ENCODE measurements at regions not wholly inside any gene's neighbourhood (a gene's known extent, or its start where the extent isn't known, plus 50 kb on each side); places are given as distances from the start of the nearest gene placed in this dataset.

GRCh38 chr7:70937424-70937823, 194.5 kb upstream of the GALNT17 start:
- no CpG with 5 or more reads among the region's 2 CpGs for WGBS (ENCODE audit: insufficient coverage, insufficient read length)
- H3K27me3 ChIP-seq (ENCODE audit: control insufficient read depth, insufficient read depth, low read length), result no peaks in the 10 kb centered on the region
- H3K4me1 ChIP-seq (ENCODE audit: control insufficient read depth, insufficient read depth, low read length), result no peaks in the 10 kb centered on the region
- H3K36me3 ChIP-seq (ENCODE audit: control insufficient read depth, insufficient read depth, low read length), result no peaks in the 10 kb centered on the region
- H3K4me3 ChIP-seq (ENCODE audit: low read length), result no peak overlapping the region
- H3K27ac ChIP-seq (ENCODE audit: low read length), result no peak overlapping the region
- H3K9me3 ChIP-seq (ENCODE audit: control insufficient read depth, insufficient read depth, low read length), result no peaks in the 10 kb centered on the region
- no peak for DNase-seq (ENCODE audit: low read depth, low spot score)

- Histone ChIP-seq H3K27ac (ENCODE audit: low read length) (no peak overlapping the region), H3K27me3 (ENCODE audit: control insufficient read depth, insufficient read depth, low read length) (no peaks in the 10 kb centered on the region), H3K36me3 (ENCODE audit: control insufficient read depth, insufficient read depth, low read length) (no peaks in the 10 kb centered on the region), H3K9me3 (ENCODE audit: control insufficient read depth, insufficient read depth, low read length) (no peaks in the 10 kb centered on the region), H3K4me3 (ENCODE audit: low read length) (no peak overlapping the region), H3K4me1 (ENCODE audit: control insufficient read depth, insufficient read depth, low read length) (no peaks in the 10 kb centered on the region)
- DNase-seq (ENCODE audit: low read depth, low spot score), result no peak
- WGBS (ENCODE audit: insufficient coverage, insufficient read length), result no CpG with 5 or more reads among the region's 2 CpGs
Measured at GRCh38 chr7:70940597-70940996, 191.3 kb upstream of the GALNT17 start.

- Histone ChIP-seq H3K9me3 (ENCODE audit: control insufficient read depth, insufficient read depth, low read length) (no peaks in the 10 kb centered on the region), H3K4me3 (ENCODE audit: low read length) (no peak overlapping the region), H3K27me3 (ENCODE audit: control insufficient read depth, insufficient read depth, low read length) (no peaks in the 10 kb centered on the region), H3K4me1 (ENCODE audit: control insufficient read depth, insufficient read depth, low read length) (no peaks in the 10 kb centered on the region), H3K36me3 (ENCODE audit: control insufficient read depth, insufficient read depth, low read length) (no peaks in the 10 kb centered on the region), H3K27ac (ENCODE audit: low read length) (no peak overlapping the region)
- no peak for DNase-seq (ENCODE audit: low read depth, low spot score)
- WGBS (ENCODE audit: insufficient coverage, insufficient read length), result no CpG with 5 or more reads among the region's 7 CpGs
Measured at GRCh38 chr7:70942791-70943190, 189.2 kb upstream of the GALNT17 start.

DNA sequence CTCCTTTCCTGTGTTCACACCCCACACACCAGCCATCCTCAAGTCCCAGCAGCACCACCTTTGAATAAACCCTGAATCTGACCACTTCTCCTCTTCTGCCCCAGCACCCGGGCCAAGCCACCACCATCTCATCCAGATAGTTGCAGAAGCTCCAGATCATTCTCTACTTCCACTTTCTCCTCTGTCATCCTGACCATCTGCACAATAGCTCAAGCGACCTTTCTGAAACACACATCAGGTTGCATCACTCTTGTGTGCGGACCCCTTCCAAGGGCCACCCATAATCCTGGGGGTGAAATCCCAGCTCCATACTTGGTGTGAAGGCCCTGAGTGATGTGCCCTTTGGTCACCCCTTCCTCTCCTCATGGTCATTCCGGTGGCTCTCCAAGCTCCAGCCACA, 187.4 kb upstream of the GALNT17 start:
- Histone ChIP-seq H3K36me3 (ENCODE audit: control insufficient read depth, insufficient read depth, low read length) (no peaks in the 10 kb centered on the region), H3K9me3 (ENCODE audit: control insufficient read depth, insufficient read depth, low read length) (no peaks in the 10 kb centered on the region), H3K27me3 (ENCODE audit: control insufficient read depth, insufficient read depth, low read length) (no peaks in the 10 kb centered on the region), H3K4me3 (ENCODE audit: low read length) (no peak overlapping the region), H3K27ac (ENCODE audit: low read length) (no peak overlapping the region), H3K4me1 (ENCODE audit: control insufficient read depth, insufficient read depth, low read length) (no peaks in the 10 kb centered on the region)
- DNase-seq (ENCODE audit: low read depth, low spot score), result no peak
- no CpG with 5 or more reads among the region's 4 CpGs for WGBS (ENCODE audit: insufficient coverage, insufficient read length)

GRCh38 chr7:70947181-70947580, 184.8 kb upstream of the GALNT17 start:
- H3K4me3 ChIP-seq (ENCODE audit: low read length), result no peak overlapping the region
- no peaks in the 10 kb centered on the region for H3K4me1 ChIP-seq (ENCODE audit: control insufficient read depth, insufficient read depth, low read length)
- no peaks in the 10 kb centered on the region for H3K36me3 ChIP-seq (ENCODE audit: control insufficient read depth, insufficient read depth, low read length)
- WGBS (ENCODE audit: insufficient coverage, insufficient read length), result no CpG with 5 or more reads among the region's 2 CpGs
- no peaks in the 10 kb centered on the region for H3K9me3 ChIP-seq (ENCODE audit: control insufficient read depth, insufficient read depth, low read length)
- no peak overlapping the region for H3K27ac ChIP-seq (ENCODE audit: low read length)
- no peak for DNase-seq (ENCODE audit: low read depth, low spot score)
- H3K27me3 ChIP-seq (ENCODE audit: control insufficient read depth, insufficient read depth, low read length), result no peaks in the 10 kb centered on the region

DNA sequence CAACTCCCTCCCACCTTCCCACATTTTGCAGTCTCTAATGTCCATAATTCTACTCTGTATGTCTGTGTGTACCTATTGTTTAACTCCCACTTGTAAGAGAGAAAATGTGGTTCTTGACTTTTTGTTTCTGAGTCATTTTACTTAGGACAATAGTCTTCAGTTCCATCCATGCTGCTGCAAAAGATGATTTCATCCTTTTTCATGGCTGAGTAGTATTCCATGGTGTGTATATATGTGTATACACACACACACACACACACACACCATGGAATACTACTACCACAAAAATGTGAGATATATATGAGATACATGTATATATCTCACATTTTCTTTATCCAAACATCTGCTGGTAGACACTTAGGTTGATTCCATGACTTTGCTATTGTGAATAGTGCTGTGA, 182.1 kb upstream of the GALNT17 start:
- H3K27me3 ChIP-seq (ENCODE audit: control insufficient read depth, insufficient read depth, low read length), result no peaks in the 10 kb centered on the region
- no peak overlapping the region for H3K4me3 ChIP-seq (ENCODE audit: low read length)
- no peaks in the 10 kb centered on the region for H3K9me3 ChIP-seq (ENCODE audit: control insufficient read depth, insufficient read depth, low read length)
- H3K4me1 ChIP-seq (ENCODE audit: control insufficient read depth, insufficient read depth, low read length), result no peaks in the 10 kb centered on the region
- H3K36me3 ChIP-seq (ENCODE audit: control insufficient read depth, insufficient read depth, low read length), result no peaks in the 10 kb centered on the region
- H3K27ac ChIP-seq (ENCODE audit: low read length), result no peak overlapping the region
- DNase-seq (ENCODE audit: low read depth, low spot score), result no peak

DNA sequence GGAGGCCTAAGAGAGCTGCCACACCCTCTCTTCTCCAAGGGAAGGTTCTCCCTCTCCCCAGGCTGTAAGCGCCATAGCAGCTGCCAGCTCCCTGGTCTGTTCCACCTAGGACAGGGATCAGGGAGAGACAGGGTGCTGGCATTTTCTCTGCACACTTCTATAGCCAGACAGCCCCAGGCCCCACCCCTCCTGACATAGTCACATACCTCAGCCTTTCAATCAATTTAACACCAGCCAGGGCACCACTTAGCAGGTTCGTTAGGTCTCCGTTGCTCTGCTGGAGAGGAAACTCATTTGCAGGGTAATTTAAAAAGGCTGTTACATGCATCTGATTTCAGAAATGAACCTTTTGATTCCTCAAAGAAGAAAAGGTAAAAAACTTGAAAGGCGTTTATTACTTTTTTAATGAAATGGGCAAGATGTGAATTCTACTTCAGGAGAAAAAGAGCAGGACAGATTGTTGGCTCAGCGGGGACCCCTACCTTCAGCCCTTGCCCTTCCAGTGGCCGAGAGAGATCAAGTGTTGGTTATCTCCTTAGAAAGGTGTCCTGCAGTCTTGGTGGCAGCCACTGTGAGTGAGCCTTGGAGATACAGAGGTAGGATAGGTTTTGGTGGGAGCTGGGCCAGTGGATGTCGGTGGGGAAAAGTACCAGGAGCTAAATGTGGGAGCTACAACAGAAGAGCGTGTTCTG, 180.5 kb upstream of the GALNT17 start:
- Histone ChIP-seq H3K4me1 (ENCODE audit: control insufficient read depth, insufficient read depth, low read length) (no peaks in the 10 kb centered on the region), H3K4me3 (ENCODE audit: low read length) (no peak overlapping the region), H3K36me3 (ENCODE audit: control insufficient read depth, insufficient read depth, low read length) (no peaks in the 10 kb centered on the region), H3K27me3 (ENCODE audit: control insufficient read depth, insufficient read depth, low read length) (no peaks in the 10 kb centered on the region), H3K27ac (ENCODE audit: low read length) (no peak overlapping the region), H3K9me3 (ENCODE audit: control insufficient read depth, insufficient read depth, low read length) (no peaks in the 10 kb centered on the region)
- DNase-seq (ENCODE audit: low read depth, low spot score), result no peak
- no CpG with 5 or more reads among the region's 8 CpGs for WGBS (ENCODE audit: insufficient coverage, insufficient read length)

GRCh38 chr7:70952311-70952710, 179.6 kb upstream of the GALNT17 start:
- H3K4me1 ChIP-seq (ENCODE audit: control insufficient read depth, insufficient read depth, low read length), result no peaks in the 10 kb centered on the region
- no peaks in the 10 kb centered on the region for H3K36me3 ChIP-seq (ENCODE audit: control insufficient read depth, insufficient read depth, low read length)
- H3K9me3 ChIP-seq (ENCODE audit: control insufficient read depth, insufficient read depth, low read length), result no peaks in the 10 kb centered on the region
- no peak for DNase-seq (ENCODE audit: low read depth, low spot score)
- H3K27ac ChIP-seq (ENCODE audit: low read length), result no peak overlapping the region
- no CpG with 5 or more reads among the region's 8 CpGs for WGBS (ENCODE audit: insufficient coverage, insufficient read length)
- no peak overlapping the region for H3K4me3 ChIP-seq (ENCODE audit: low read length)
- H3K27me3 ChIP-seq (ENCODE audit: control insufficient read depth, insufficient read depth, low read length), result no peaks in the 10 kb centered on the region

DNA sequence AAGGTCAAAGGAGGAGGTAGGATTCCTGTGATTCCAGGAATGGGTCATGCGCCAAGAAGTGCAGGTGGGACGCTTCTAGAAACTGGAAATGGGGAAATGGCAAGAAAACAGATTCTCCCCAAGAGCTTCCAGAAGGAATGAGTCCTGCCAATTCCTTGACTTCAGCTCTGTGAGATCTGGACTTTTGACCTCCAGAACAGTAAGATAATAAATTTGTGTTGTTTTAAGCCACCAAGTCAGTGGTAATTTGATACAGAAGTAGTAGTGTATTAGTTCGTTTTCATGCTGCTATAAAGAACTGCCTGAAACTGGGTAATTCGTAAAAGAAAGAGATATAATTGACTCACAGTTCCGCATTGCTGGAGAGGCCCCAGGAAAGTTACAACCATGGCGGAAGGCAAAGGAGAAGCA, 178.6 kb upstream of the GALNT17 start:
- Histone ChIP-seq H3K9me3 (ENCODE audit: control insufficient read depth, insufficient read depth, low read length) (no peaks in the 10 kb centered on the region), H3K4me1 (ENCODE audit: control insufficient read depth, insufficient read depth, low read length) (no peaks in the 10 kb centered on the region), H3K4me3 (ENCODE audit: low read length) (no peak overlapping the region), H3K27ac (ENCODE audit: low read length) (no peak overlapping the region), H3K36me3 (ENCODE audit: control insufficient read depth, insufficient read depth, low read length) (no peaks in the 10 kb centered on the region), H3K27me3 (ENCODE audit: control insufficient read depth, insufficient read depth, low read length) (no peaks in the 10 kb centered on the region)
- WGBS (ENCODE audit: insufficient coverage, insufficient read length), result no CpG with 5 or more reads among the region's 6 CpGs
- DNase-seq (ENCODE audit: low read depth, low spot score), result no peak

GRCh38 chr7:70953796-70954195, 178.1 kb upstream of the GALNT17 start:
- Histone ChIP-seq H3K4me1 (ENCODE audit: control insufficient read depth, insufficient read depth, low read length) (no peaks in the 10 kb centered on the region), H3K27ac (ENCODE audit: low read length) (no peak overlapping the region), H3K4me3 (ENCODE audit: low read length) (no peak overlapping the region), H3K27me3 (ENCODE audit: control insufficient read depth, insufficient read depth, low read length) (no peaks in the 10 kb centered on the region), H3K36me3 (ENCODE audit: control insufficient read depth, insufficient read depth, low read length) (no peaks in the 10 kb centered on the region), H3K9me3 (ENCODE audit: control insufficient read depth, insufficient read depth, low read length) (no peaks in the 10 kb centered on the region)
- WGBS (ENCODE audit: insufficient coverage, insufficient read length), result no CpG with 5 or more reads among the region's 6 CpGs
- no peak for DNase-seq (ENCODE audit: low read depth, low spot score)

DNA sequence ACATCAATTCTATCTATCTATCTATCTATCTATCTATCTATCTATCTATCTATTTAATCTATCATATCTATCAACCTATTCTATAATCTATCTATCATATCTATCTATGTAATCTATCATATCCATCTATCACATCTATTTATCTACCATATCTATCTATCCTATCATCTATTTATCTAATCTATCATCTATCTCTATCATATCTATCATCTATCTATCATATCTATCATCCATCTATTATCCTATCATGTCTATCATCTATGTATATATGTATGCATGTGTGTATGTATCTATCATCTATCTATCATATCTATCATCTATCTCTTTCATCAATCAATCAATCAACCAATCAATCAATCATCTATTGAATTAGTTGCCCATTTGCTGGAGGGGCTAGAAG, 159.3 kb upstream of the GALNT17 start:
- no peak for DNase-seq (ENCODE audit: low read depth, low spot score)
- no peaks in the 10 kb centered on the region for H3K27me3 ChIP-seq (ENCODE audit: control insufficient read depth, insufficient read depth, low read length)
- H3K4me3 ChIP-seq (ENCODE audit: low read length), result no peak overlapping the region
- no peaks in the 10 kb centered on the region for H3K4me1 ChIP-seq (ENCODE audit: control insufficient read depth, insufficient read depth, low read length)
- no peaks in the 10 kb centered on the region for H3K36me3 ChIP-seq (ENCODE audit: control insufficient read depth, insufficient read depth, low read length)
- H3K27ac ChIP-seq (ENCODE audit: low read length), result no peak overlapping the region
- H3K9me3 ChIP-seq (ENCODE audit: control insufficient read depth, insufficient read depth, low read length), result no peaks in the 10 kb centered on the region; the same call in 1 of the 2 replicates

Data from iPS DF 6.9 (cell line).